ENCODE measurements at regions not wholly inside any gene's neighbourhood (a gene's known extent, or its start where the extent isn't known, plus 50 kb on each side); places are given as distances from the start of the nearest gene placed in this dataset.

- TF ChIP-seq, protein P1, sequence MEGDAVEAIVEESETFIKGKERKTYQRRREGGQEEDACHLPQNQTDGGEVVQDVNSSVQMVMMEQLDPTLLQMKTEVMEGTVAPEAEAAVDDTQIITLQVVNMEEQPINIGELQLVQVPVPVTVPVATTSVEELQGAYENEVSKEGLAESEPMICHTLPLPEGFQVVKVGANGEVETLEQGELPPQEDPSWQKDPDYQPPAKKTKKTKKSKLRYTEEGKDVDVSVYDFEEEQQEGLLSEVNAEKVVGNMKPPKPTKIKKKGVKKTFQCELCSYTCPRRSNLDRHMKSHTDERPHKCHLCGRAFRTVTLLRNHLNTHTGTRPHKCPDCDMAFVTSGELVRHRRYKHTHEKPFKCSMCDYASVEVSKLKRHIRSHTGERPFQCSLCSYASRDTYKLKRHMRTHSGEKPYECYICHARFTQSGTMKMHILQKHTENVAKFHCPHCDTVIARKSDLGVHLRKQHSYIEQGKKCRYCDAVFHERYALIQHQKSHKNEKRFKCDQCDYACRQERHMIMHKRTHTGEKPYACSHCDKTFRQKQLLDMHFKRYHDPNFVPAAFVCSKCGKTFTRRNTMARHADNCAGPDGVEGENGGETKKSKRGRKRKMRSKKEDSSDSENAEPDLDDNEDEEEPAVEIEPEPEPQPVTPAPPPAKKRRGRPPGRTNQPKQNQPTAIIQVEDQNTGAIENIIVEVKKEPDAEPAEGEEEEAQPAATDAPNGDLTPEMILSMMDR (conservative IDR thresholded peaks at IDR 0.05; ENCODE audit: low read depth, low read length), result no peak
- TF ChIP-seq EZH2 (IDR thresholded peaks at IDR 0.05; ENCODE audit: low read length, unreplicated experiment) (no peak), EZH2phosphoT487 (IDR thresholded peaks at IDR 0.05; ENCODE audit: borderline replicate concordance, low read length) (no peak)
Observed at GRCh38 chr4:52290466-52290865, 239.4 kb downstream of the SPATA18 start.
